GM19025 (cell line): ENCODE measurements at regions not wholly inside any gene's neighbourhood (a gene's known extent, or its start where the extent isn't known, plus 50 kb on each side); places are given as distances from the start of the nearest gene placed in this dataset.
A peak's percentile ranks its signal among the peaks of the same experiment; 100 is the strongest.
"Not testable (repeated sequence)": the region's sequence is repeated elsewhere in the genome, so short reads cannot be mapped to it uniquely, and the experiment has no call there.

Experiments
- ATAC-seq: cut with Tn5 transposase; IDR thresholded peaks from one replicate; pipeline ENCODE4 v1.9.1; 2021; ENCODE audit warnings: mild to moderate bottlenecking, low read depth, moderate library complexity; ENCODE audit not compliant: unreplicated experiment

- ATAC-seq: peak; percentile 48
Measured at GRCh38 chr5:106860398-106861044, 810.2 kb downstream of the EFNA5 start.

DNA sequence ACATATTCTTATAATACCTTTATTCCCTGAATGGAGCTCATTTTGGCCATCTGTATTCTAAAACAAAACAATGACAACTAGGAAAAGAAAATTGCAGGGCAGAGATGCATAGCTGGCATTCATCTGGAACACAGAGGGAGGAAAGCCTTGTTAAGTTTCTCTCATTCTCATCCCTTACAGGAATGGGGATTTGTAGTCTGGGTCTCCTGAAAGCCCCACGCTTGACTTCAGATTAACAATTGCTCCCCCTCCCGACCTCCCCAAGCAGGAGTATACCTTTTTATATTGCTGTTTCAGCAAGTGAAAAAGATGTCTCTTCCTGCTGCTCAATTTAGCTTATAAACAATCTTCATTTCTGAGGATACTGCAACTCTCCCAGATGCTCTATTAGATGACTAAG, 812.1 kb downstream of the EFNA5 start:
- no peak for ATAC-seq

DNA sequence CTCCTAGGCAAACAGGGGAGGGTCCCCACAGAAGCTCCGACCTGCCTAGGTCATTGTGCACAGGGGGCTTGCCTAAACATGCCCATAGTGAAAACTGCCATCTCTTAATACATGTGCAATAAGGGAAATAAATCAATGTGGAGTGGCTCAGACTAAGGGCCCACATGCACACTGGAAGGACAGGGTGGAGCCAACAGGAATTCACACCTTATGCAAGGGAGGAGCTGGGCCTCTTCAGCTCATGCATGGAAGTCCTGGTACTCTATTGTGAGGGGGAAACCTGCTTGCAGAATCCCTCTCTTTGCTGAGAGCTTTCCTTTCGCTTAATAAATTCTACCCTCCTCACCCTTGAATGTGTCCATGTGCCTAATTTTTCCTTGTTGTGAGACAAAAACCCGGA, 815.8 kb downstream of the EFNA5 start:
- ATAC-seq: no peak

GRCh38 chr5:106854105-106854687, 816.5 kb downstream of the EFNA5 start:
- ATAC-seq: no peak

GRCh38 chr5:106853266-106853665, 817.5 kb downstream of the EFNA5 start:
- ATAC-seq: no peak

DNA sequence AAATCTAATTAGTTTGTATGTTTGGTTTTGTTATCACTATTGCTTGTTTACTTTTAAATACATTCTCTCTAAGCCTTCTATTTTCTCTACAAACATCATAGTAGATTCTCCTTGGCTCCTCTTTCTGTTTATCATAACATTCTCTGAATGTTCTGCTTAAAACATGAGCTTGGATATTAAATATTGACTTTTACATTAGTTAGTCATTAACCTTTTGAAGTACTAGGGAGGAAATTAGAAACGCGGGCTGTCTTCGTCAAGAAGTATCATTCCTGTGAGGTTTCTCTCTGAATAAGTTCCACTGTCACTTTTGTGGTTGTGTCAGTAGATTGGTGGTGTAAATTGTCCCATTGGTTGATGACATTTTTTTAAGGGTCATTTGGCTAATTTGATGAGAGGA, 821.5 kb downstream of the EFNA5 start:
- no peak for ATAC-seq

GRCh38 chr5:106843812-106844416, 826.8 kb downstream of the EFNA5 start:
- ATAC-seq: no peak

- no peak for ATAC-seq
Measured at GRCh38 chr5:106833517-106833916, 837.2 kb downstream of the EFNA5 start.

DNA sequence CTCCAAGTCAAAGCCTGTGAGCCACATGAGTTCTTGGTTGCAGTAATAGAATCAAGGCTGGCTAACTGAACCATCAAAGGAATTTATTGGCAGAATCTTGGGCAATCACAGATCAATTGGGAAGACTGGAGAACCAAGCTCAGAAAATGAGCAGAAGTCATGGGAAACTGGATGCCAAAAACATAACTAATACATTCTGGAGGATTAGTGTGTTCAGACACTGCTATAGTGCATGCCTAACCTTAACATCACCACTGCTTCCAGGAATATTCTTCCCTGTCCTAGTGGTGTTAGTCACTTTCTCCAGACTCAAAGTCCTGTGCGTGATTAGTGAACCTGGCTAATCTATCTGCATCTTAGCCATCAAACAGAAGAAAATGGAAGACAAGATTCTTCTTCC, 843.7 kb downstream of the EFNA5 start:
- no peak for ATAC-seq

GRCh38 chr5:106825374-106825773, 845.4 kb downstream of the EFNA5 start:
- no peak for ATAC-seq

- no peak for ATAC-seq
Measured at GRCh38 chr5:106822851-106823250, 847.9 kb downstream of the EFNA5 start.

DNA sequence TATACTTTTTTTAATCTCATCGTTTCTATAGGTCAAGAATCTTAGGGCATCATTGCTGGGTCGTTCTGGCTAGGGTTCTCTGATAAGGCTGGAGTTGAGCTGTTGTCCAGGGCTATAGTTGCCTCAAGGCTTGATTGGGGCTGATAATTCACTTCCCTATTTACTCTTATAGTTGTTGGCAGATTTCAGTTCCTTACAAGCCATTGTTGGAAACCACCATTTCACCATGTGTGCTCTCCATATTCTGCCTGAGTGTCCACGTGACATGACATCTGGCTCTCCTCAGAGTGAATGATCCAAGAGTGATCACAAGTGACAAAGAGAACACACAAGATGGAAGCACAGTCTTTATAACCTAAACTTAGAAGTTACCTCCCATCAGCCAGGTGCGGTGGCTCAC, 852.2 kb downstream of the EFNA5 start:
- no peak for ATAC-seq

DNA sequence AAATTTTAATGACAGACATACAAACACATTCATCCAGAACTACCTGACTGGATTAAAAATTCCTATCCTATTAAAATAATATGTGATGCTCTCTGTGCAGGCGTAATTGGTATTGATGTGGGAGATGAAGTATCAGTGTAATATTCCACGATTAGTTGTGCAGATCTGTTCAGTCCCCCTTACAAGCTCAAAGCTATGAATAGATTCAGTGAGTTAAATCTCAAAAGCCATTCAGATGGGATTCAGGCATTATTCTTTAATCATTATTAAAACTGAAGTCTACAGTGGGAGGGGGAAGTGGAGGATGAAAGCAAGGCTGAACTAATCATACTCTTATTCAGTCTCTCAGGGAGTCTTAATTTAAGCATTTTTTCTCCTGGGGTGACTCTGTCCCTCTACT, 855.8 kb downstream of the EFNA5 start:
- no peak for ATAC-seq

GRCh38 chr5:106801554-106801953, 869.2 kb downstream of the EFNA5 start:
- no peak for ATAC-seq

DNA sequence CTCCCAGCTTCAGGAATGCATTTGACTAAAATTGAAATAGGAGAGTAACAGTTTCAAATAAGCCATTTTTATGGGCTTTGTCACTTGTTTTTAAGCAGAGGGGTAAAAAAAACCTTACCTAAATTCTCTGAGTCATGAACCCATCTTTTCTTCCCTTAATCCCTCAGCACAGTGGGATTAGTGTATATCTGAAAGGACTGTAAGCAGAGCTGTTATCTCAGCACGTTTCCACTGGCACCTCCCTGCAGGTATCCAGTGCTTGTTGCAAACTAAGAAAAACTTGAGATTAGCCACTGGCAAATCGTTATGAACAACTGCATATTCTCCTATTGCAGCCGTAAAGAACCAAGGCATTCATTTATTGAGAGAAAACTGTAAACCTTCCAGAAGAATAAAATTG, 872.7 kb downstream of the EFNA5 start:
- no peak for ATAC-seq

GRCh38 chr5:106796081-106796480, 874.7 kb downstream of the EFNA5 start:
- ATAC-seq: no peak

DNA sequence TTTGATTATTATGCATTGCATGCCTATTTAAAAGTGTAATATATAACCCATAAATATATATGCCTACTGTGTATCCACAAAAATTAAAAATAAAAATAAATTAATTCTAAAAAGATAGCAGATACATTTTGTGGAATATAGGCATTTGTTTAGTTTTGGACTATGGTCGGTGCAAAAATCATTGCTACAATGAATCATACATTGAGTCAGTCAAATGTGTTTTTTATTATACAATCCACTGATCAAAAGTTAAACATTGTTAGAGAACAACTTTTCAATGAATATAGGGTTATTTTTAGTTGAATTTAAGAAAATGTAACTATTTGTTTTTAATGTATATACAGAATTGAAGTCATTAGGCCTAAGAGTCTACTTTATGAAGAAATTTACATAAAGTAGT, 885.9 kb downstream of the EFNA5 start:
- ATAC-seq: no peak

DNA sequence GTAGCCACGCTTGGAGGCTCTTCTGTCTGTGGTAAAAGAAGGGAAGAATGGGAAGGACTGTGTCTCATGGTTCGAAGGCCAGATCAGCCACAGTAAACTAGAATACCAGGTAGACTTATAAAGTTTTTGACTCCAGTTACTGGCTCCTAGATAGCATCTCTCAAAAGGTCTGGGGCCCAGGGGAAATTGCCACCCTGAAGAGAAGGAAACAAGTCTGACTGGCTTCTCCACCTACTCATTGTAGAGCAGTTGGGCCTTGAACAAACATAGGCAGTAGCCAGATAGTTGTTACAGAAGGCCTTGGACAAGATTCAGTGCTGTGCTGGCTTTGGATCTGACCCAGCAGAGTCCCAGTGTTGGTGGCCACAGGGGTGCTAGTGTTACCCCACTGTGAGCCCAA, 890.4 kb downstream of the EFNA5 start:
- no peak for ATAC-seq

DNA sequence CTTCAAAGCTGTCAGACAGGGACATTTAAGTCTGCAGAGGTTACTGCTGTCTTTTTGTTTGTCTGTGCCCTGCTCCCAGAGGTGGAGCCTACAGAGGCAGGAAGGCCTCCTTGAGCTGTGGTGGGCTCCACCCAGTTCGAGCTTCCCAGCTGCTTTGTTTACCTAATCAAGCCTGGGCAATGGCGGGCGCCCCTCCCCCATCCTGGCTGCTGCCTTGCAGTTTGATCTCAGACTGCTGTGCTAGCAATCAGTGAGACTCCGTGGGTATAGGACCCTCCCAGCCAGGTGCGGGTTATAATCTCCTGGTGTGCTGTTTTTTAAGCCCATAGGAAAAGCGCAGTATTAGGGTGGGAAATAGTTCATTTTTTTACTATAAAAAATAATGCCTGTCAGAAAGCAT, 894.2 kb downstream of the EFNA5 start:
- ATAC-seq: not testable (repeated sequence)

- ATAC-seq: no peak
Measured at GRCh38 chr5:106768392-106768791, 902.3 kb downstream of the EFNA5 start.

DNA sequence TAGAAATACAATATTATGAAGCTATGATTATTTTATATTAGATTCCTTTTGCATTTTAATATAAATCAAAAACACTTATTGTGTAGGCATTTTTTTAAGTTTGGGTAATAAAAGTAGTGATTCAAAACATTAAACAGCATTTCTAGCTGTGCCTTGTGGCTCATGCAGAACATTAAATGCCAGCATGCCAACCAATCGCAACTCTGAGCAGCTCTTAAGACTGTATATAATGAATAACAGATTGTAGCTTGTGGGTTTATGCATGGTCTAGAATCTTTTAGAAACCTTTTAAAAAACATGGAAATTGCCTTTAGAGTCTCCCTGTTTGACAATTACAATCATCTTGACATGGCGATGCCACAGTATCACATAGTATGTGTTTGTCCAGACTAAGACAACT, 903.8 kb downstream of the EFNA5 start:
- no peak for ATAC-seq

- ATAC-seq: no peak
Measured at GRCh38 chr5:106759581-106759980, 911.2 kb downstream of the EFNA5 start.
